Uterus (tissue), 2 donors: ENCODE measurements at regions not wholly inside any gene's neighbourhood (a gene's known extent, or its start where the extent isn't known, plus 50 kb on each side); places are given as distances from the start of the nearest gene placed in this dataset.

Source experiments
- CTCF ChIP-seq, 4 experiments: fragments of 200-600 bp in 2 of 4; fragments of 450-650 bp in 2 of 4; sonication (generic) in 2 of 4; IDR thresholded peaks; one replicate each; pipeline ENCODE4 v1.5.1; 2016 to 2019; ENCODE audit warnings: antibody characterized with exemption in 4 of 4, mild to moderate bottlenecking in 2 of 4, moderate library complexity in 1 of 4
- POLR2A ChIP-seq, 2 donors: fragments of 450-650 bp; IDR thresholded peaks; one replicate each; pipeline ENCODE4 v1.6.1; 2016; ENCODE audit warnings: antibody characterized with exemption in 2 of 2, mild to moderate bottlenecking in 1 of 2, moderate library complexity in 1 of 2

- TF ChIP-seq POLR2A (IDR thresholded peaks at IDR 0.05) (no peak), CTCF (IDR thresholded peaks at IDR 0.05) (no peak)
These were observed 119.9 kb downstream of the TMEM174 start for GRCh38 chr5:73292816-73293459.
